CD14-positive monocyte (primary cell): ENCODE measurements at regions not wholly inside any gene's neighbourhood (a gene's known extent, or its start where the extent isn't known, plus 50 kb on each side); places are given as distances from the start of the nearest gene placed in this dataset.

ENCODE experiments used
- DNase-seq, 3 donors: peaks; one replicate each; pipeline ENCODE4 v3.0.0-alpha.2; 2011 to 2022
- H2AFZ ChIP-seq: 2 replicates; pipeline ENCODE4 v1.6.0; 2012; ENCODE audit warnings: mild to moderate bottlenecking, low read depth, low read length, inconsistent platforms; ENCODE audit not compliant: insufficient read depth, poor library complexity, severe bottlenecking
- H3K27ac ChIP-seq, 2 donors: 1 replicate in 1 of 2; 2 replicates in 1 of 2; pipeline ENCODE4 v1.5.1; 2012 to 2013; ENCODE audit warnings: low read length in 2 of 2, control low read depth in 1 of 2, inconsistent platforms in 1 of 2, low read depth in 1 of 2, mild to moderate bottlenecking in 1 of 2
- H3K27me3 ChIP-seq, 2 donors: one replicate each; pipeline versions ENCODE4 v1.6.0 to v1.6.1; 2011 to 2013; ENCODE audit warnings: low read length in 2 of 2; ENCODE audit not compliant: control insufficient read depth in 2 of 2, insufficient read depth in 2 of 2
- H3K36me3 ChIP-seq, 2 donors: replicated peaks in 1 of 2; 1 replicate in 1 of 2; 2 replicates in 1 of 2; pipeline versions ENCODE4 v1.5.1 to v1.6.1; 2012 to 2013; ENCODE audit warnings: low read length in 2 of 2, control low read depth in 1 of 2, inconsistent platforms in 1 of 2, mild to moderate bottlenecking in 1 of 2; ENCODE audit not compliant: insufficient read depth in 2 of 2, control insufficient read depth in 1 of 2
- H3K4me1 ChIP-seq, 2 donors: 1 replicate in 1 of 2; 2 replicates in 1 of 2; pipeline versions ENCODE4 v1.5.1 to v1.6.1; 2012 to 2013; ENCODE audit warnings: low read length in 2 of 2, control low read depth in 1 of 2, inconsistent platforms in 1 of 2, mild to moderate bottlenecking in 1 of 2, moderate library complexity in 1 of 2; ENCODE audit not compliant: insufficient read depth in 2 of 2, control insufficient read depth in 1 of 2
- H3K4me2 ChIP-seq: replicated peaks from 2 replicates; pipeline ENCODE3; 2012; ENCODE audit warnings: low read length, moderate library complexity, mild to moderate bottlenecking; ENCODE audit not compliant: poor library complexity, severe bottlenecking; ENCODE audit errors: extremely low read depth
- H3K4me3 ChIP-seq, 3 experiments: fragments of 200-600 bp in 1 of 3; sonication (generic) in 1 of 3; replicated peaks in 1 of 3; 1 replicate in 2 of 3; 2 replicates in 1 of 3; pipeline ENCODE4 v1.5.1; 2011 to 2013; ENCODE audit warnings: low read length in 3 of 3, mild to moderate bottlenecking in 3 of 3, control low read depth in 2 of 3, low read depth in 2 of 3, inconsistent platforms in 1 of 3, moderate library complexity in 1 of 3
- H3K79me2 ChIP-seq: 2 replicates; pipeline ENCODE4 v1.6.0; 2012; ENCODE audit warnings: mild to moderate bottlenecking, control low read depth, inconsistent platforms, low read length, moderate library complexity; ENCODE audit not compliant: insufficient read depth
- H3K9ac ChIP-seq: 2 replicates; pipeline ENCODE4 v1.6.0; 2017; ENCODE audit warnings: low read length, mild to moderate bottlenecking; ENCODE audit not compliant: insufficient read depth, poor library complexity, severe bottlenecking
- H3K9me3 ChIP-seq, 2 donors: replicated peaks in 1 of 2; 1 replicate in 1 of 2; 2 replicates in 1 of 2; pipeline versions ENCODE4 v1.5.1 to v1.6.1; 2012 to 2013; ENCODE audit warnings: low read length in 2 of 2, control low read depth in 1 of 2; ENCODE audit not compliant: control insufficient read depth in 1 of 2, insufficient read depth in 1 of 2
- H4K20me1 ChIP-seq: 2 replicates; pipeline ENCODE4 v1.6.0; 2012; ENCODE audit warnings: mild to moderate bottlenecking, low read length, control low read depth, moderate library complexity; ENCODE audit not compliant: insufficient read depth
- H3K27ac Mint-ChIP-seq, 7 donors: one replicate each; pipeline ENCODE4 v1.8.0; 2020; ENCODE audit warnings: mild to moderate bottlenecking in 7 of 7, mixed read lengths in 7 of 7, moderate library complexity in 6 of 7, inconsistent platforms in 2 of 7
- H3K27me3 Mint-ChIP-seq, 3 donors: one replicate each; pipeline ENCODE4 v1.8.0; 2021 to 2022; ENCODE audit warnings: low read depth in 3 of 3, mild to moderate bottlenecking in 3 of 3, mixed read lengths in 3 of 3, moderate library complexity in 3 of 3, inconsistent platforms in 1 of 3
- H3K36me3 Mint-ChIP-seq, 2 donors: one replicate each; pipeline ENCODE4 v1.8.0; 2020; ENCODE audit warnings: mixed read lengths in 2 of 2, inconsistent platforms in 1 of 2, mild to moderate bottlenecking in 1 of 2
- H3K4me1 Mint-ChIP-seq: one replicate; pipeline ENCODE4 v1.8.0; 2020; ENCODE audit warnings: mild to moderate bottlenecking, mixed read lengths
- H3K4me3 Mint-ChIP-seq, 2 donors: one replicate each; pipeline ENCODE4 v1.8.0; 2020; ENCODE audit warnings: mild to moderate bottlenecking in 2 of 2, mixed read lengths in 2 of 2, moderate library complexity in 1 of 2
- H3K9me3 Mint-ChIP-seq, 7 donors: one replicate each; pipeline ENCODE4 v1.8.0; 2020 to 2022; ENCODE audit warnings: mixed read lengths in 7 of 7, mild to moderate bottlenecking in 6 of 7, moderate library complexity in 6 of 7, inconsistent platforms in 2 of 7
- CTCF ChIP-seq: fragments of 200-600 bp; IDR thresholded peaks from one replicate; pipeline ENCODE4 v1.8.0; 2022; ENCODE audit warnings: antibody characterized with exemption, mild to moderate bottlenecking
- WGBS: methylation state at CpG from one replicate; pipeline ENCODE4 v1.1.5; 2013; ENCODE audit warnings: missing lambda C conversion rate; ENCODE audit not compliant: insufficient coverage; 5-methylcytosine and 5-hydroxymethylcytosine counted together
- intact Hi-C, 2 donors: fragments of 100-400 bp; cut with micrococcal nuclease; formaldehyde crosslinking; loops; one replicate each; pipeline versions ENCODE4 v1.15.0 to v1.15.1; 2023

GRCh38 chr5:89129941-89130340 is 247.0 kb upstream of the MEF2C start:
- Histone ChIP-seq H3K79me2 (no peaks in the 10 kb centered on the region), H3K9ac (no peak overlapping the region), H2AFZ (no peak overlapping the region), H3K27ac (no peak overlapping the region), H4K20me1 (no peaks in the 10 kb centered on the region), H3K4me3 (no peak overlapping the region), H3K9me3 (no peaks in the 10 kb centered on the region), H3K4me2 (no peak overlapping the region), H3K4me1 (no peaks in the 10 kb centered on the region), H3K36me3 (no peaks in the 10 kb centered on the region), H3K27me3 (no peaks in the 10 kb centered on the region)
- intact Hi-C loops: no loop called here
- peaks cover 4% of the 10 kb centered on the region for H3K4me1 Mint-ChIP-seq
- no peaks in the 10 kb centered on the region for H3K36me3 Mint-ChIP-seq
- TF ChIP-seq CTCF: no peak
- H3K4me3 Mint-ChIP-seq: no peak overlapping the region
- H3K27ac Mint-ChIP-seq: no peak overlapping the region
- no peaks in the 10 kb centered on the region for H3K9me3 Mint-ChIP-seq
- no peak for DNase-seq
- no peaks in the 10 kb centered on the region for H3K27me3 Mint-ChIP-seq
- WGBS: no CpG with 5 or more reads among the region's 1 CpG

DNA sequence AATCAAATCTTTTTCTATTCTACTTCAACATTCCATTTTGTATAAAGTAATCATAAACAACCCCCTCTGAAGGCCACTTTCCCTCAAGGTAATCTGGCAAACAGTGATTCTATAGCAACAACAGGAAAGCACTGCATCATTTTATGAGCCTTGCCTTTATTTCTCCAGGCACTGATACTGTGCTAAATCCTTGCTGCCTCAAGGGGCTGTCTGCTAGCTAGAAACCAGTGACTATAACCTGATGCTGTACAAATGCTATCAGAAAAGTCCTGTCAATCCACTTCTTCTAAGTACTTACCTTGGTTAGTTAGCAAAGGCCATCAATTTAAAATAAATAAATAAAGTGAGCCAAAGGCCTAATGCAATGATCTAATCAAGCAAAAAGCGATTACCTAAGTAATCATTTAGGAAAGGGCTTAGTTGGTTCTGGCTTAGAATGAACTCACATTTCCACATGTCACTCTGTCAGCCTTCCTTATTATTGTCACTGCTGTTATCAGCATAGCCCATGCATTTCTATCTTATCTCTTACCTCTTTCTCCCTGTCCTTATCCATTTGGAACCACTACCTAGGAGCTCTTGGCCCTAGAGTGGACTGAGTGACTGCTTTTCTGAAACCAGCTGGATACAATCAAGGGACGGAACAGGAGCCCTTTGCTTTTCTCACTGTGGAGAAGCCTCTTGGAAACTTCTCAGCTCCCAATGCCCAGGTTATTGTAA is 246.1 kb upstream of the MEF2C start:
- no peaks in the 10 kb centered on the region for H3K4me1 ChIP-seq
- Mint-ChIP-seq H3K4me3 (no peak overlapping the region), H3K9me3 (no peaks in the 10 kb centered on the region), H3K4me1 (peaks cover 4% of the 10 kb centered on the region), H3K27me3 (no peaks in the 10 kb centered on the region), H3K27ac (no peak overlapping the region), H3K36me3 (no peaks in the 10 kb centered on the region)
- H3K4me2 ChIP-seq: no peak overlapping the region
- no peak for DNase-seq
- intact Hi-C loops: no loop called here
- 100% methylated on average over 1 of the region's 2 CpGs for WGBS
- no peak for TF ChIP-seq CTCF
- H3K79me2 ChIP-seq: no peaks in the 10 kb centered on the region
- H3K27me3 ChIP-seq: no peaks in the 10 kb centered on the region
- H3K9me3 ChIP-seq: no peaks in the 10 kb centered on the region
- H3K4me3 ChIP-seq: no peak overlapping the region
- H3K9ac ChIP-seq: no peak overlapping the region
- H2AFZ ChIP-seq: no peak overlapping the region
- no peaks in the 10 kb centered on the region for H4K20me1 ChIP-seq
- H3K27ac ChIP-seq: no peak overlapping the region
- H3K36me3 ChIP-seq: no peaks in the 10 kb centered on the region
